H9 (cell line): ENCODE measurements at regions not wholly inside any gene's neighbourhood (a gene's known extent, or its start where the extent isn't known, plus 50 kb on each side); places are given as distances from the start of the nearest gene placed in this dataset.

Experiments
- DNase-seq: peaks from one replicate; pipeline ENCODE4 v3.0.0-alpha.2; 2017
- H2AFZ ChIP-seq: one replicate; pipeline ENCODE4 v1.6.1; 2013; ENCODE audit warnings: mild to moderate bottlenecking, low read length, control low read depth, moderate library complexity
- H2AK5ac ChIP-seq: 2 replicates; pipeline ENCODE4 v1.6.1; 2013; ENCODE audit warnings: low read length, control low read depth, mixed read lengths; ENCODE audit not compliant: insufficient read length
- H2BK120ac ChIP-seq: one replicate; pipeline ENCODE4 v1.6.1; 2013; ENCODE audit warnings: low read depth, mild to moderate bottlenecking, low read length, control low read depth, inconsistent platforms; ENCODE audit not compliant: poor library complexity, severe bottlenecking
- H2BK12ac ChIP-seq: 2 replicates; pipeline ENCODE4 v1.6.1; 2013; ENCODE audit warnings: low read length, control low read depth, mixed read lengths, low read depth; ENCODE audit not compliant: insufficient read length
- H2BK15ac ChIP-seq: 2 replicates; pipeline ENCODE4 v1.6.1; 2013; ENCODE audit warnings: low read depth, low read length, control low read depth
- H2BK20ac ChIP-seq: one replicate; pipeline ENCODE4 v1.6.1; 2013; ENCODE audit warnings: low read depth, mild to moderate bottlenecking, low read length, control low read depth, inconsistent platforms; ENCODE audit not compliant: poor library complexity, severe bottlenecking
- H2BK5ac ChIP-seq: 2 replicates; pipeline ENCODE4 v1.6.1; 2013; ENCODE audit warnings: low read length, control low read depth, mixed read lengths; ENCODE audit not compliant: insufficient read length
- H3K14ac ChIP-seq: 2 replicates; pipeline ENCODE4 v1.6.1; 2013; ENCODE audit warnings: low read length, control low read depth; ENCODE audit not compliant: insufficient read depth
- H3K18ac ChIP-seq: 2 replicates; pipeline ENCODE4 v1.6.1; 2013; ENCODE audit warnings: low read depth, mild to moderate bottlenecking, mixed read lengths, low read length, control low read depth; ENCODE audit not compliant: insufficient read length
- H3K23ac ChIP-seq: 2 replicates; pipeline ENCODE4 v1.6.1; 2013; ENCODE audit warnings: low read length, control low read depth, mixed read lengths, low read depth; ENCODE audit not compliant: insufficient read length
- H3K23me2 ChIP-seq: 2 replicates; pipeline ENCODE4 v1.6.1; 2013; ENCODE audit warnings: low read depth, mild to moderate bottlenecking, mixed read lengths, low read length, control low read depth; ENCODE audit not compliant: insufficient read length, poor library complexity, severe bottlenecking
- H3K27ac ChIP-seq: 2 replicates; pipeline ENCODE4 v1.5.1; 2013; ENCODE audit warnings: low read length, control low read depth, mixed read lengths, low read depth; ENCODE audit not compliant: insufficient read length
- H3K27me3 ChIP-seq: 2 replicates; pipeline ENCODE4 v1.6.1; 2013; ENCODE audit warnings: low read length, control low read depth, inconsistent platforms; ENCODE audit not compliant: insufficient read depth
- H3K4ac ChIP-seq: 2 replicates; pipeline ENCODE4 v1.6.1; 2013; ENCODE audit warnings: low read depth, mild to moderate bottlenecking, control low read depth, inconsistent platforms, low read length, moderate library complexity
- H3K4me1 ChIP-seq: 2 replicates; pipeline ENCODE4 v1.6.1; 2013; ENCODE audit warnings: low read length, control low read depth, inconsistent platforms; ENCODE audit not compliant: insufficient read depth
- H3K4me2 ChIP-seq: 2 replicates; pipeline ENCODE4 v1.6.1; 2013; ENCODE audit warnings: low read length, control low read depth, mixed read lengths; ENCODE audit not compliant: insufficient read length, insufficient read depth
- H3K56ac ChIP-seq: 2 replicates; pipeline ENCODE4 v1.6.1; 2013; ENCODE audit warnings: low read depth, mild to moderate bottlenecking, mixed read lengths, low read length, control low read depth; ENCODE audit not compliant: insufficient read length
- H3K79me1 ChIP-seq: 2 replicates; pipeline ENCODE4 v1.6.1; 2013; ENCODE audit warnings: low read depth, mild to moderate bottlenecking, moderate library complexity, low read length, control low read depth, inconsistent platforms; ENCODE audit not compliant: insufficient read depth, poor library complexity, severe bottlenecking
- H3K79me2 ChIP-seq: 2 replicates; pipeline ENCODE4 v1.6.1; 2013; ENCODE audit warnings: low read length, control low read depth, inconsistent platforms; ENCODE audit not compliant: insufficient read depth
- H3K9ac ChIP-seq: 2 replicates; pipeline ENCODE4 v1.6.1; 2013; ENCODE audit warnings: low read length, control low read depth, mixed read lengths; ENCODE audit not compliant: insufficient read length; ENCODE audit errors: extremely low read depth
- H3K9me3 ChIP-seq: one replicate; pipeline ENCODE4 v1.6.1; 2013; ENCODE audit warnings: low read depth, low read length, inconsistent platforms; ENCODE audit not compliant: control insufficient read depth
- H3T11ph ChIP-seq: one replicate; pipeline ENCODE4 v1.6.1; 2013; ENCODE audit warnings: mild to moderate bottlenecking, low read length, control low read depth, inconsistent platforms
- H4K20me1 ChIP-seq: one replicate; pipeline ENCODE4 v1.6.1; 2013; ENCODE audit not compliant: control insufficient read depth, insufficient read length, insufficient read depth
- H4K5ac ChIP-seq: 2 replicates; pipeline ENCODE4 v1.6.1; 2013; ENCODE audit warnings: low read depth, mild to moderate bottlenecking, mixed read lengths, low read length, control low read depth; ENCODE audit not compliant: insufficient read length
- H4K8ac ChIP-seq: replicated peaks from 2 replicates; pipeline ENCODE4 v1.6.1; 2013; ENCODE audit warnings: low read length, control low read depth, mixed read lengths, low read depth; ENCODE audit not compliant: insufficient read length
- H4K91ac ChIP-seq: 2 replicates; pipeline ENCODE4 v1.6.1; 2013; ENCODE audit warnings: low read depth, mild to moderate bottlenecking, moderate library complexity, mixed read lengths, low read length, control low read depth; ENCODE audit not compliant: insufficient read length
- H3K27ac Mint-ChIP-seq, 3 experiments: 2 replicates in 2 of 3; 3 replicates in 1 of 3; pipeline ENCODE4 v1.8.0; 2020 to 2021; ENCODE audit warnings: mixed read lengths in 3 of 3, mild to moderate bottlenecking in 1 of 3, moderate library complexity in 1 of 3
- H3K27me3 Mint-ChIP-seq: 2 replicates; pipeline ENCODE4 v1.8.0; 2021; ENCODE audit warnings: low read depth, mild to moderate bottlenecking, moderate library complexity, mixed read lengths
- H3K36me3 Mint-ChIP-seq, 3 experiments: 2 replicates in 2 of 3; 3 replicates in 1 of 3; pipeline ENCODE4 v1.8.0; 2020 to 2021; ENCODE audit warnings: low read depth in 3 of 3, mixed read lengths in 3 of 3; ENCODE audit not compliant: insufficient read depth in 1 of 3
- H3K4me1 Mint-ChIP-seq, 2 experiments: 2 replicates each; pipeline ENCODE4 v1.8.0; 2020; ENCODE audit warnings: mixed read lengths in 2 of 2
- H3K4me3 Mint-ChIP-seq, 2 experiments: 2 replicates in 1 of 2; 3 replicates in 1 of 2; pipeline ENCODE4 v1.8.0; 2020 to 2021; ENCODE audit warnings: mild to moderate bottlenecking in 2 of 2, mixed read lengths in 2 of 2, moderate library complexity in 1 of 2
- H3K9me3 Mint-ChIP-seq, 2 experiments: 2 replicates in 1 of 2; 3 replicates in 1 of 2; pipeline ENCODE4 v1.8.0; 2020; ENCODE audit warnings: mild to moderate bottlenecking in 2 of 2, mixed read lengths in 2 of 2, moderate library complexity in 1 of 2
- WGBS: extraction: QIAGEN DNeasy Blood & Tissue Kit; methylation state at CpG from one replicate; pipeline ENCODE4 v1.1.7; 2013; ENCODE audit warnings: missing lambda C conversion rate, low lambda C conversion rate, mixed read lengths; ENCODE audit not compliant: insufficient read length; ENCODE audit errors: extremely low coverage; 5-methylcytosine and 5-hydroxymethylcytosine counted together
- TF ChIP-seq, protein P1 (sequence below): fragments of 200-600 bp; sonication (generic); conservative IDR thresholded peaks from 3 replicates; pipeline ENCODE4 v1.8.0; 2021; ENCODE audit warnings: antibody characterized with exemption, mild to moderate bottlenecking

DNA sequence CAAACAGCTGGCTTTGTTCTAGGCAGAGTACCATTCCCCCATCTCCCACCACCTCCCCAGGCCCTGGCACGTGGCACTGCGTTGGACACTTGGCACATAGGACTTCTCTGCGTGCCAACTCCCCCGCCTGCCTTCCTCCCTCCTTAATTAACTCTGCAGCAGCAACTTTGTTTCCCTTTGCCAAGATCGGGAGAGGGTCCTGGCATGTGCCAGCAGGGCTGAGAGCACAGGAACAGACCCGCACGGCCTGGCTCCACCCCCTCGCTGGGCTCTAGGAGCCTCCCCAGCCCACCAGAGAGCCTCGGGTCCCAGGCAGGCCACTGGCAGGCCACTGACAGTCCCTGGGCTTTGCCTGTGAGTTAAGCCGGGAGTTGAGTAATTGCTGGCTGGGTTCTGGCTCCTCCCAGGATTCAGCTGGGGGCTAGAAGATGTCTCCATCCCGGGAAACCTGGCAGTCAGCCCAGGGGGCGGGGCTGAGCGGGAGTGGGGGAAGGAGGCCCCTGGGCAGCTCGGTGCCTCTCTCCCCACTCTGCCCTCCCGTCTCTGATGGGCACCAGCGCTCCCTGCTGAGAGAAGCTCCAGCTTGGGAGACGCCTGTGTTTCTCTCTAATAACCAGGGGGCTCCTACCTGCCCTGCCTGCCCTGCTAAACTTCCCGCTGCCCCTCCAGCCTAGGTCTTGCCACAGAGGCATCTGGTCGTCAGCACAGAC lies 224.0 kb upstream of the TNRC6C start:
- no peak overlapping the region for H2BK5ac ChIP-seq
- H3K79me1 ChIP-seq = no peaks in the 10 kb centered on the region
- DNase-seq = peak; percentile 83
- no peak overlapping the region for H2BK12ac ChIP-seq
- no peak overlapping the region for H2BK120ac ChIP-seq
- no CpG with 5 or more reads among the region's 19 CpGs for WGBS
- H2BK20ac ChIP-seq = no peak overlapping the region
- H3K56ac ChIP-seq = no peak overlapping the region
- no peak overlapping the region; a peak in 1 of 7 replicates for H3K27ac Mint-ChIP-seq
- H3K4ac ChIP-seq = no peak overlapping the region
- H2BK15ac ChIP-seq = no peak overlapping the region
- H4K20me1 ChIP-seq = no peaks in the 10 kb centered on the region
- no peak overlapping the region for H2AFZ ChIP-seq
- no peak overlapping the region for H4K5ac ChIP-seq
- peaks cover 76% of the 10 kb centered on the region for H3K27me3 Mint-ChIP-seq
- H3K14ac ChIP-seq = no peak overlapping the region
- no peaks in the 10 kb centered on the region for H3K79me2 ChIP-seq
- H4K91ac ChIP-seq = no peak overlapping the region
- H4K8ac ChIP-seq = no peak overlapping the region
- H3K36me3 Mint-ChIP-seq = peaks cover 9 to 22% (median 21%) of the 10 kb centered on the region in 3 experiments; a peak in 6 of 7 replicates
- H3K27me3 ChIP-seq = peaks cover 10% of the 10 kb centered on the region; the same call in 1 of the 2 replicates
- no peak overlapping the region for H3K18ac ChIP-seq
- H3T11ph ChIP-seq = no peak overlapping the region
- H3K23me2 ChIP-seq = no peaks in the 10 kb centered on the region
- peaks cover 36 to 49% of the 10 kb centered on the region in 2 experiments for H3K4me1 Mint-ChIP-seq
- no peak overlapping the region for H2AK5ac ChIP-seq
- H3K9me3 Mint-ChIP-seq = peaks cover 31 to 32% of the 10 kb centered on the region in 2 experiments
- TF ChIP-seq, protein P1, sequence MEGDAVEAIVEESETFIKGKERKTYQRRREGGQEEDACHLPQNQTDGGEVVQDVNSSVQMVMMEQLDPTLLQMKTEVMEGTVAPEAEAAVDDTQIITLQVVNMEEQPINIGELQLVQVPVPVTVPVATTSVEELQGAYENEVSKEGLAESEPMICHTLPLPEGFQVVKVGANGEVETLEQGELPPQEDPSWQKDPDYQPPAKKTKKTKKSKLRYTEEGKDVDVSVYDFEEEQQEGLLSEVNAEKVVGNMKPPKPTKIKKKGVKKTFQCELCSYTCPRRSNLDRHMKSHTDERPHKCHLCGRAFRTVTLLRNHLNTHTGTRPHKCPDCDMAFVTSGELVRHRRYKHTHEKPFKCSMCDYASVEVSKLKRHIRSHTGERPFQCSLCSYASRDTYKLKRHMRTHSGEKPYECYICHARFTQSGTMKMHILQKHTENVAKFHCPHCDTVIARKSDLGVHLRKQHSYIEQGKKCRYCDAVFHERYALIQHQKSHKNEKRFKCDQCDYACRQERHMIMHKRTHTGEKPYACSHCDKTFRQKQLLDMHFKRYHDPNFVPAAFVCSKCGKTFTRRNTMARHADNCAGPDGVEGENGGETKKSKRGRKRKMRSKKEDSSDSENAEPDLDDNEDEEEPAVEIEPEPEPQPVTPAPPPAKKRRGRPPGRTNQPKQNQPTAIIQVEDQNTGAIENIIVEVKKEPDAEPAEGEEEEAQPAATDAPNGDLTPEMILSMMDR = no peak
- H3K4me1 ChIP-seq = no peaks in the 10 kb centered on the region
- no peak overlapping the region for H3K27ac ChIP-seq
- no peaks in the 10 kb centered on the region for H3K9me3 ChIP-seq
- no peak overlapping the region for H3K23ac ChIP-seq
- no peak overlapping the region for H3K4me3 Mint-ChIP-seq
- no peak overlapping the region for H3K4me2 ChIP-seq
- no peak overlapping the region for H3K9ac ChIP-seq
